Loucy (cell line): ENCODE measurements at regions not wholly inside any gene's neighbourhood (a gene's known extent, or its start where the extent isn't known, plus 50 kb on each side); places are given as distances from the start of the nearest gene placed in this dataset.

Experiments
- EZH2phosphoT487 ChIP-seq: fragments of 200-600 bp; IDR thresholded peaks from 2 replicates; pipeline ENCODE4 v1.6.1; 2018; ENCODE audit warnings: antibody characterized with exemption, mild to moderate bottlenecking, moderate library complexity, borderline replicate concordance
- TF ChIP-seq, protein P1 (sequence below): fragments of 200-600 bp; sonication (generic); conservative IDR thresholded peaks from 2 replicates; pipeline ENCODE4 v1.5.1; 2014; ENCODE audit warnings: mild to moderate bottlenecking, antibody characterized with exemption, low read length

DNA sequence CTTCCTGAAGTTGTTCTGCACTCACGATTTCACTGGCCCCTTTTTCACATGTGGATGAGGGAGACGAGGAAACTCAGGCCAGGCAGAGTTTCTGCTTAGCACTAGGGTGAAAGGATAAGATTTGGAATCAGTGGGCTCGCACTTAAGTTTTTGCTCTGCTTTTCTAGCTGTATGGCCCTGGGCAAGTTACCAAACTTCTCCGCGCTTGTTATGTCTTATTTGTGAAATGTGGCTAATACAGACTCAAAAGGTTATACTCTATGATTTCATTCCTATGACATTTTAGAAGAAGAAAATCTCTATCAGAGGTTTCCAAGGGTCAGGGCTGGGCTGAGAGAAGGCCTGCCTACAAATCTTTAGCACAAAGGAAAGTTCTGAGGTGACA, 191.9 kb upstream of the LRIG1 start:
- TF ChIP-seq, protein P1, sequence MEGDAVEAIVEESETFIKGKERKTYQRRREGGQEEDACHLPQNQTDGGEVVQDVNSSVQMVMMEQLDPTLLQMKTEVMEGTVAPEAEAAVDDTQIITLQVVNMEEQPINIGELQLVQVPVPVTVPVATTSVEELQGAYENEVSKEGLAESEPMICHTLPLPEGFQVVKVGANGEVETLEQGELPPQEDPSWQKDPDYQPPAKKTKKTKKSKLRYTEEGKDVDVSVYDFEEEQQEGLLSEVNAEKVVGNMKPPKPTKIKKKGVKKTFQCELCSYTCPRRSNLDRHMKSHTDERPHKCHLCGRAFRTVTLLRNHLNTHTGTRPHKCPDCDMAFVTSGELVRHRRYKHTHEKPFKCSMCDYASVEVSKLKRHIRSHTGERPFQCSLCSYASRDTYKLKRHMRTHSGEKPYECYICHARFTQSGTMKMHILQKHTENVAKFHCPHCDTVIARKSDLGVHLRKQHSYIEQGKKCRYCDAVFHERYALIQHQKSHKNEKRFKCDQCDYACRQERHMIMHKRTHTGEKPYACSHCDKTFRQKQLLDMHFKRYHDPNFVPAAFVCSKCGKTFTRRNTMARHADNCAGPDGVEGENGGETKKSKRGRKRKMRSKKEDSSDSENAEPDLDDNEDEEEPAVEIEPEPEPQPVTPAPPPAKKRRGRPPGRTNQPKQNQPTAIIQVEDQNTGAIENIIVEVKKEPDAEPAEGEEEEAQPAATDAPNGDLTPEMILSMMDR = no peak
- no peak for TF ChIP-seq EZH2phosphoT487
